Right renal pelvis (tissue), 4 donors: ENCODE measurements at regions not wholly inside any gene's neighbourhood (a gene's known extent, or its start where the extent isn't known, plus 50 kb on each side); places are given as distances from the start of the nearest gene placed in this dataset.
"Not testable (repeated sequence)": the region's sequence is repeated elsewhere in the genome, so short reads cannot be mapped to it uniquely, and the experiment has no call there.

Source experiments
- DNase-seq, 4 donors: peaks; one replicate each; pipeline ENCODE4 v3.0.0-alpha.2; 2013; ENCODE audit warnings: low read depth in 4 of 4, low spot score in 3 of 4, missing footprints in 1 of 4

DNA sequence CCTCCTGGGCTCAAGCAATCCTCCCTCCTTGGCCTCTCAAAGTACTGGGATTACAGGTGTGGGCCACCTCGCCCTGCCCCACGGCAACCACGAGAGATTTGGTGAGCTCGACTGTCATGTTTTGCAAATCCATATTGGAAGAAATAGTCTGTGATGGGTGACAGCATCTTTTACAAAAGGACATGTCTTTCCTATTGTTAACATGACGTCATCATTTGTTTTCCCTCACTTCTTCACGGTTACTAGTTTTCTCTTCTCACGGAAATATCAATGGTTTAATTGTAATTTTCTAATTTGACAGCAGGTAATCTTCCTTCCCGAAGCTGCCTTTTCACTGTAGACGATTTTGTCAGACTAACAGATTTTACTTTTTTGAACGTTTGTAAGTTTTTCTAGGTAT is 110.8 kb upstream of the GREM2 start:
- no peak for DNase-seq

DNA sequence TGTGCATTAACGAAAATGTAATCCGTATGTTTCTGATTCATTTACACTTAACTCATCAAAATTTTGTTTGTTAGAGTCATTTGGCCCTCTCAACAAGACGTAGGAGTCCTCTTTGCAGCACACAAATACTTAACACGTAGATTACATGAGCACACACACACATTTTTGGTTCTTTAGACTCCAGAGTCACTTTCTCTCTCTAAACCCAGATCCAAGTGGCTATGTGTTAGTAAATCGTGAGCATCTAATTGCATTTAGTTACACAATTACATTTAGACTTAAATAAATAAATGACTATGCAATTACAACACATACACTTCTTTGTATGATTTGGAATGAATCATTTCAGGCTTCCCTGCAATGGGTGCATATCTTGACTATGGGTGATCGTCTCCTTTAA is 109.0 kb upstream of the GREM2 start:
- DNase-seq, result no peak

DNA sequence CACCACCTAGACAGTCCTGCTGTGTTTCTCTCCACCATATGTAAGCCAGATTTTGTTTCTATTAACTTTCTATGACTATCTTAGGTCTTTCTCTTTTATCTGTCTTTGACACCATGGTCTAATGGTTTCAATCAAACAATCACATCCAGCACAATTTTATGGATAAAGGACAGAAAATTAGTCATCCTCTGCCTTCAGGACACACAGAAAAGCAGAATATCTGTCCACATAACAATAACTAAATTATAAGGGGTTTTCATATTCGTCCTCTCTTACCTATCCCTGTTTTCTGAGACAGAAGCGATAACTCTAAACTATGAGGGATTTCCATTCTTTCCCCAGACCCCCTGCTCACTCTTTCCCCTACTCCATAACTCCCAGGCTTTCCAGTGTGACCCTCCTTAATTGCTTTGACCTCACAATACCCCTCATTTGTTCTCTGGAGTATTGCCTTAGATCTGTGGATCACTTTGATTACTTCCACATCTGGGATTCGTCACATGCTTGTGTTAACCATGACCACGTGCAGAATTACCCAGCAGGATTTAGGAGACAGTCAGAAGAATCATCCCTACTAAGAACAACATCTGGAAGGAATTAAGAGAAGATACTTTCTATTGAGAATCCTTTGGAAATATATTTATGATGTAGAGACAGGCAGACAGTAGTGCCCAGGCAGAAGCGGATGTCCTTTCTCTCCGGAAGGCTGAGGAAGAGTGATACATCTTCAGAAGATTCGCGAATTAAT is 108.2 kb upstream of the GREM2 start:
- no peak for DNase-seq

DNA sequence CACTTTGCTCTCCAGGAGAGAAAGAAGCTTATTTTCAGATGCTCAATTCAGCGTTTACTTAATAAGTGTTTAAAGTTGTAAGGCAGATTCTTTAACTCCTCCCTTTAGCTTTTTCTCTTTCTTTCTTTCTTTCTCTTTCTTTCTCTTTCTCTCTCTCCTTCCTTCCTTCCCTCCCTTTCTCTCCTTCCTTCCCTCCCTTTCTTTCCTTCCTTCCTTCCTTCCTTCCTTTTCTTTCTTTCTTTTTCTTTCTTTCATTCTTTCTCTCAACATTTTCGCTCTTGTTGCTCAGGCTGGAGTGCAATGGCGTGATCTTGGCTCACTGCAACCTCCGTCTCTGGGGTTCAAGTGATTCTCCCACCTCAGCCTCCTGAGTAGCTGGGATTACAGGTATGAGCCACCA is 104.6 kb upstream of the GREM2 start:
- DNase-seq, result not testable (repeated sequence)

DNA sequence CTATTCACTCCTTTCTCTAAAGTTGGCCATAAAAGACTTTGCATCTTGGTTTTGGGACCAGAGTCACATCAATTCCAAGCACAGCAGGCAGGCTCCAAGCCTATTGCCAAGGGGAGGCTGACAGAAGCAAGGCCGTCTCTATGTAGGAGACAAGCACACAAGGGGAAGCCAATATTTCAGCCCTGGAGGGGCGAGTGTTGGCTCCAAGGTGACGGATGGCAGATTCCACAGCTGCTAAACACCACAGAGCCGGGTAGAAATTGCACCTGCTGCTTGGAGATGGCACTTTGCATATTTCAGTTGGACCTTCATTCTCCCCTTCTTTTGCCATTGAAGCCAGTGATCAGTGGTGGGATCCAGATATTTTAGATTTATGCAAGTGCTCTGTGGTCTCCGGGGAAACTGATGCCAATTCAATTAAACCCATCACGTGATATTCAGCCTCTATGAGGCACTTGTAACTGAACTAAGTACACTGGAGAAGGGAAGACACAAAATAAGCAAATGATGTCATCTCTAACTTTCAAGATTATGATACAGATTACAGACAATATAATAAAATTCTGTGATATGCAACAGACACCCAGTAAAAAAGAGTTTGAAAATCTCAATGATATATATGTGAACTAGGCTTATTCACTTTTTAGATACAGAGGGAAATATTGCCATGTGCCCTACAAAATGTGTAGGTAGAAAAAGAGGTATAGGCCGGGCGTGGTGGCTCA is 102.8 kb upstream of the GREM2 start:
- no peak for DNase-seq

DNA sequence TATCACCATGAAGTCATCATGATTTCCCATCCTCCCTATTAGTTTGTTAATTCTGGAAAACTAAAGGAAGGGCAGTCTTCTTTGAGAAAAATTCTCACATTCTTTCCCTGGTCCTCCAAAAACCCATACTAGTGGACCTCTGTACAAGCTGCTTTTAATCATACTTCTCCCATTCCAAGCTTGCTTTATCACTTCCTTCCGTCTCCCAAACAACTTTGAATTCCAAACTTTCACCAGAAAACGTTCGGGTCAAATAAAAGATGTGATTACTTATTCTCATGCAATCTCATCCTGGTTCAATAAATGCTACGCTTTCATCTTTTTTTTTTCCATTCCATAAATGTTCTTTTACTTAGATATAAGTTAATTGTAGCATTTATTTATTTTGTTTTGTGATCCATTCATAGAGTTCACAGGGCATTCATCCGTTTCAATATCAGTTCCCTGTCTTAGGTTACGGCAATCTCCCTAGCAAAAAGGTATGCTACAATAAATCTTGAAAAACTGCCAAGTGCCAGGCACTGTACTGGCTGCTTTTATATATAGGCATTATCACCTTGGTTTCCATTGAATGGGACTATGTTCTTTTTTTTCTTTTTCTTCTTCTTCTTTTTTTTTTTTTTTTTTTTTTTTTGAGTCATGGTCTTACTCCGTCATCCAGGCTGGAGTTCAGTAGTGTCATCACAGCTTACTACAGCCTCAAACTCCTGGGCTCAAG is 100.2 kb upstream of the GREM2 start:
- DNase-seq, result no peak

DNA sequence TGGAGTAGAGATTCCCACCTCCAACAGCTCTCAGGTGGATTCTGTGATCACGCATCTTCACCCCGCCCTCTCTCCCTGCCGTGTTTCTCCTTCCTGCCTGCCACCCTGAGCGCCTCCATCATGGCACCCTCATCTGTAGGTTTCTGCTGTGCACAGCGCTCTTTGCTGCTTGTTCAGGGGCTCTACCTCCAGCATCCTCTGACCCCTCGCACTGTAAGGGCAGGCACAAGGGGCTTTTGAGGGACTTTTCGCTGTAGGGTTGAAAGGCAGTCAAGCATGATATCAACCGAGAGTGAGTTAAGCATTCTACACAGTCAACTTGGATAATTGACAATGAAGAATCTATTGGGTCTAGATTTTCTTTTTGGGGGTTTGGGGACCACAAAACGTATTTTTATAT is 99.1 kb upstream of the GREM2 start:
- no peak for DNase-seq

DNA sequence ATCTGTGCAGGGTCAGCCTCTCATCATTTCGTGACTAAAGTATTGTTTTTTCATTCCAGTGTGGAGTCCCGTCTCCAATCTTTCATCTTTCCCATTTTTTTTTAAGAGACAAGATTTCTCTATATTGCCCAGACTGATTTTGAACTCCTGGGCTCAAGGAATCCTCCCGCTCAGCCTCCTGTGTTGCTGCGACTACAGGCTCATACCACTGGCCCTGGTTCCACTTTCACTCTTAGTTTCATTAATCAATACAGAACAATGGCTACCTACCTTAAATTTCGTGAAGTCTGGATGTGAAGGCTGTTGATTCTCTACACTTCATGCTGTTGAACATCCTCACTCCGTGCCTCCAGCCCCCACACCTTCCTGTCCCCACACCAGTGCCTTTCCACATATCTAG is 97.7 kb upstream of the GREM2 start:
- DNase-seq, result no peak

DNA sequence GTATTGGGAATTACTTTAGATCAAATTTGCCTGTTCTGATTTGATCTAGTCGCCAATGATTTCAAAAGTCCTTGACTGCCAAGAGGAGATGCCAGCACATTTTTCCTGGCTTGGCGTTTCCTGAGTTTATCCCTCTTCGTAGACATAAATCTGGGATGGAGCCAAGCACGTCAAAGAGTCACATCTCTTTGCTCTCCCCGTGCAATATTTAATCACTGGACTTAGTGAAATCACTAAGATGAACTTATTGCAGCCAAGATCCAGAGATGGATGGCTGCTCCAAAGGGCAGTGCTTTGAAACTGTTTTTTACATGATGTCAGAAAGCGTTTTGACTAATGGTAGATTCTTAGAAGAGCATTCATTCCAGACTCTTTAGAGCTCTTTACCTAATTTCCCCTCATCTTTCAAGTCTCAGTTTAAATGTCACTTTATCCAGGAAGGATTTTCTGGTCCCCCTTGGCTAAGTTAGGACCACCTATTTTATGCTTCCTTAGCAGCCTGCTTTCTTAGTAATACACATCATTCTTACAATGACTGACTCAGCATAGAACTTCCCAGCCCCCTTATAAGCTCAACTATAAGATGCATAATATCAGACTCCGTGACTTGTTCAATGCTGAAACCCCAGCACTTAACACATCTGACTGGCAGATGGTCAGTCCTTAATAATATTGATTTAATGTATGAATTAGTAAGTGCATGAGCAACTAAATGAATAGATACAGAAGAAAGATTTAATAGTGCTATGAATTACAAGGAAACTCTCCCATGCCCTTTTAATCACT is 94.4 kb upstream of the GREM2 start:
- DNase-seq, result no peak

DNA sequence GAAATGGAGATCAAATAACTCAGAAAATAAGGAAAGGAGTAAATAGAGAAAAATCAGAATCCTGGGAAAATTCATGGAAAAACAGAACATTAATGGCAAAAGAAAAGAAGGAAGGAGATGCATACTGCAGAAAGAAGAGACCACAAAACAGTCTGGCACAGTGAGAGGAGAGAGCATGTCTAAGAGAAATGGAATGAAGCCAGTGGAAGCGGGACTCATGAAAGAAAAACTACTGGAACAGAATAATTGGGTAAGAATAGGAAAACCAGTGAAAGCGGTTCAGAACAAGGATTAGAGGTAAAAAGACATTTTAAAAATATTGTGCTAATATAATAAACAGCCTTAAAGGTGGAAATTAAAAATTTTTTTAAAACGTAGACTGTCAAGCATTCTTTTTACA is 93.6 kb upstream of the GREM2 start:
- DNase-seq, result no peak

DNA sequence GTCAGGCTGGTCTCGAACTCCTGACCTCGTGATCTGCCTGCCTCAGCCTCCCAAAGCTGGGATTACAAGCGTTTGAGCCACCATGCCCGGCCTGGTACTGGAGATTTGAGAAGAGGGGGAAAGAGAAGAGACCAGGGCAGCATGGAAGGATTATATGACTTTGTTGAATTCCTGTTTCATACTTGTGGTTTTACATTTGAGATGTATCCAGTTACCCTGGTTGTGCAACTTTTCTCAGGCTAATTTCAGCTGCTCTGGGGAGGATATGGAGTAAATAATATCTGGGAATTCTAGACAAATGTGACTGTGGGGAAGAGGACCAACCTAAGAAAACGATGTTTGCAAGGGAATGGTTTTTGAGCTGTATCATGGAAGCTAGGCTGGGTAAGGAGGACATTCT is 89.5 kb upstream of the GREM2 start:
- no peak for DNase-seq

DNA sequence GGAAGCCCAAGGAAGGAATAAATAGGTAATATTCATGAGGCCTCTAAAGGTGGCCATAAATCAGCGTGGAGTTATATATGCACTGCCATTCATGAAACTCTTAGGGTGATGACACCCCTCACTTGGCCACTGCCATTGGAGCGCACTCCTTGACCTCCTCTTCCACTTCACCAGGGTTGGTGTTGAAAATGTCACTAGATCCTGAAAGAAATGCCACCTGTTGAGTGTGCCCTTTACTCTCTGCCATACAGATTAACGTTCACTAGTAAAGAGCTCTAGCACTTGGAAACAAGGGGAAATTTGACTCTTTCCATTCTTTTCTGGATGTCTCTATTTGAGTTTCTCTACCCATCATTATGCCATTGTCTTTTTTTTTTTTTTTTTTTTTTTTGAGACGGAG is 83.5 kb upstream of the GREM2 start:
- DNase-seq, result no peak

DNA sequence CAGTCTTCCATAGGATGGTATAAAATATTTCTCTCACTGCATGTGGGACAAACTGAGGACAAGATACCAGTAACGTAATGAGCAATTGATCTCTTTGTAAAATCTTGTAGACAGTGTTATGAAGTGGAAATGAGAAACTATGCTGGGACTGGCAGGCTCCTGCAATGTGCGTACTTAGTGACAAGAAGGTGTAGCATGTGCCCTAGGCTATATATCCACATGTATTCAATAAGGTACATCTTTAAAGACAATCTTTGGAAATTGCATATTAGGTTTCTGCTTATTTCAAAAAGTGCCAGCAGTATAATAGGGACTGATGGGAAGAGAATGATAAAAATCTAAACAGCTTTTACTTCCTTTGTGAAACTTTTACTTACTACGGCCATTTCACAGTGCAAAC is 81.9 kb upstream of the GREM2 start:
- no peak for DNase-seq

DNA sequence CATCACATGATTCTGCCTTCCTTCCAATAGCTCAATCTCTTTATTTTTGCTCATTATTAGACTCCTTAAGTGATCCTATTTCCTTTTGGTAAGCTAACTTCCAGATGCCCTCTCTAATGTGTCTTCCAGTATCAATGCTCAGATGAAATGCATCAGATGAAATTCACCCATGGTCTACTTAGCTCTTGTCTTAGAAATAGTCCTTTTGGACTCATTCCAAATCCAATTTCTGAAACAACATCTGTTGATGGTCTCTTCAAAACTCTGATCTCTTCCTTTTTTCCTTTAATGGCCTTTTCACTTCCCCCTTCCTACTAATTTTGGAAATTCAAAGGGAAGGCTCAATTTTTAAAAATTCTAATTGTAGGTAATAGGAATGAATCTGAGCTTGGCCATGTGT is 81.1 kb upstream of the GREM2 start:
- no peak for DNase-seq

DNA sequence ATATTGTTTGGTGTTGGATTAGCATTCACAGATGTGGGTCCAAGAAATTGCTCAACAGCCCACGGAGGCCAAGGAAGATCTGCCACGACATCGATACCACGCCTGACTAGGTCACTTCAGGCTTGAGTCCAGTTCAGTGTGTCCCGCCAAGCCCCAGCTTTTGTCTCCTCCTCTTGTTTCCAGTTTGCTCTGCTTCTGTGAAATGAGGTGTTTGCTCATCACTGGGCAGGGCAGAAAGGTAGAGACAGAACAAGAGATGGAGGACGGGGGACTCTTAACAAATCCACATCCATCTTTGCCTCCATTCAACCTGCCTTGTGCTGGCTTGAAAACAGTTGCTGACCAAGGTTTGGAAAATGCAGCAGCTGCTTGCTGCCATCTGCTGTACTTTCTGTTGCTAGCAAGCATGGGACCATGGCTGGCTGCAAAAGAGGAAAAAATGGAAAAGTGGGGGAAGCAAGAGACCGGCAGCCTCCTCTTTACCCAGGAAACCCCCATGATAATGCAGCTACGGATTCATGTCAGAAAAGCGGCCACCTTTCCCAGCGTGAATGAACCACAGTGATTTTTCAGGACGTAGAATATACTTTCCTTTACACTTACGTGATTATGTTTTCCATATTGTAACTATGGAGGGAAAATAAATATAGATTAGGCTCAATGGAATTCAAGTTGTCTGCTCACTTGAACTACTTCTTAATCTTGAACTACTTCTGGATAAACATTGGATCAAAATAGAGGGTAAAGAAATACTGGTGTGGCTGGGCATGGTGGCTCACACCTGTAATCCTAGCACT is 80.2 kb upstream of the GREM2 start:
- DNase-seq, result peak; percentile 15 to 31 (median 26)

DNA sequence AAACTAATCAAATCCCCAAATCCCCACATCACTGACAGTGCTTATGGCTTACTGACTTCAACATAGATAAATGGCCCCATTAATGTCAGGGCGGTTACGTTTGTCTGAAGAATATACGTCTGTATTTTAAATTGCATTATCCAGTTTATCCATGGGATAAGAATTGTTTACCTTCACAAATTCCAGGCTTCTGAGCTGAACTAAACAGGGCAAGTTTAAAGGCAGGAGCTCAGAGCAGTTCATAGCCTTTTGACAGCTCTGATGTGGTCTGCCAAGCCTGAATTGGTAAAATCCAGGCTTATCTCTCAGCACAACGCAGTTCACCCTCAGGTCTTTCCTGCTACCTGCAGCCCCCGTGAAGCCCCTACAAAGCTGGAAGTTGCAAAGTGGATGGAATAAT is 79.5 kb upstream of the GREM2 start:
- no peak for DNase-seq

DNA sequence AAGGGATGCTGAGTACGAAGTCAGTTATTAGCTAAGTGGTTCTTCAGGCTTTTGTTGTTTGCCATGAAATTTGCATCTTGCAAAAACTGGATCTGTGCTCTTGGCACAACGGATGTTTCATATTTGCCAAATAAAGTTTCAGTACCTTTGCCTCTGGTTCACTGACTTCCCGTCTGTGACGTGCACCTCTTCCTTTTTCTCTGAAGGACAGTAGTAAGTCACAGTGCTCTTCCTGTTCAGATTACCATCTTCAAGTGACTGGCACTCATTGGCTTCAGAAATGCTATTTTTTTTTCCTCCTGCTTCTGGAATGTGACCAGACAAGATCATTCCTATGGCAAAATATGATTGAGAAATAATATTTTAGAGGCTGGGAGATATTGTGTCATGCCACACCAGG is 75.9 kb upstream of the GREM2 start:
- DNase-seq, result no peak

DNA sequence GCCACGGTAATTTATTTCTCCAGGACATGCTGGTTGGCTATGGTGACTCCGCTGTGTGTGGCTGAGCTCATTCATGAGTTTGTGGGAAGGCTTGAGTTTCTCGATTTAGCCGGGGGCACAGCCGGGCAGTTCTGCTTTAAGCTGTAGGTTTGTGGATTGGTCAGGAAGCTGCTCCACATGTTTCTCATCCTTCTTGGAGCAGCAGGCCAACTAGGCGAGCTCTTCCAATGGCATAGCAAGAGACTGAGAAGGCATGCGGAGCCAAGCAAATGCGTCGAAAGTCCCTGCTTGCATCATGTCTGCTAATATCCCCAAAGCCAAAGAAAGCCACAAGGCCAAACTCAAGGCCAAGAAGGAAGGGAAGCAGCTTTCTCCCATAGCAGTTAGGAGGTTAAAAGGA is 71.6 kb upstream of the GREM2 start:
- DNase-seq, result no peak

DNA sequence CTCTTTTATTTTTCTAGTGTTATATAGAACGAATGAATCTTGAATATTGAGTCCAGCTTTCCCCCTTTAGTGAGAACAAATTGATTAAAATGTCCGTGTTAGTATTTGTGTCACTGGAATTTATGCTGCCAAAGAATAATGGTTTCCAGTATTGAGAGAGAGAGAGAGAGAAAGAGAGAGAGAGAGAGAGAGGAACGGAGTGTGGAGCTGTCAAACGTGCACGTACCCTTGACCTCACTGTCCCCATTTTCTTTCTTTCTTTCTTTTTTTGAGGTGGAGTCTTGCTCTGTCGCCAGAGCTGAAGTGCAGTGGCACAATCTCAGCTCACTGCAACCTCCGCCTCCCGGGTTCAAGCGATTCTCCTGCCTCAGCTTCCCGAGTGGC is 70.9 kb upstream of the GREM2 start:
- no peak for DNase-seq

DNA sequence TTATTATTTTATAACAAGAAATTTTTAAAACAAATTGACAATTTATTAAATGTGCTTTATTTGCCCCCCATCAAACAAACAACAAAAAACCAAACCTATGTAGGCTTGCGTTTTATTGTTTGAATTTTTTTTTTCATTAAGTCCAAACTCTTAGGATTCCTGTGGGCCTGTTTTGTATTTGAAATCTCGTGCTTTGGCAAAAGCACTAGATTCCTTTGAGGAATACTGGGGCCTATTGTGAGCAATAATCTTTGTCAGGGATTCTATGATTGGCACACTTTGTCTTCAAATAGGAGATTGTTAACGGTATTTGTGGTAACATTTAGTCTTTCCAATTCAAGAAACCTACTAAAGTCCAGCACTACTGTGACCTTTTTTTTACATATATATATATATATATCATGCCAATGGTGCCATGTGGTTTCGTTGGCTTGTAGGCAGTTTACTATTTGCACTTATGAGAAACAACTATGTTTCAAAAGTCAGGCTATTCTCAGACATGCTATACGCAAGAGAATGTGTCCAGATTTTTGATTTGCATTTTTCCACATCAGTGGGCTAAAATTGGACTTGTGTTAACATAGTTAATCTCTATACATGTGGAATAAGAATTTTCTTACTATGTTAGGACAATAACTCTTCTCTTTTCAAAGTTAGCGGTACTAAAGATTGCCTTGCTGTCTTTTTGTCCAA is 70.4 kb upstream of the GREM2 start:
- DNase-seq, result no peak
